PFSK-1 (cell line): ENCODE measurements at regions not wholly inside any gene's neighbourhood (a gene's known extent, or its start where the extent isn't known, plus 50 kb on each side); places are given as distances from the start of the nearest gene placed in this dataset.

Experiments
- FOXP2 ChIP-seq: optimal IDR thresholded peaks from 2 replicates; pipeline ENCODE3; 2011; ENCODE audit warnings: borderline replicate concordance, control low read depth, inconsistent platforms; ENCODE audit not compliant: insufficient read depth; ENCODE audit errors: extremely low read length, extremely low read depth
- POLR2AphosphoS5 ChIP-seq: IDR thresholded peaks from 2 replicates; pipeline ENCODE4 v1.6.1; 2012; ENCODE audit warnings: low read depth, mild to moderate bottlenecking, control low read depth, low read length, moderate library complexity
- SIN3A ChIP-seq: IDR thresholded peaks from 2 replicates; pipeline ENCODE4 v1.6.1; 2012; ENCODE audit warnings: mild to moderate bottlenecking, low read length, moderate library complexity, borderline replicate concordance; ENCODE audit not compliant: insufficient read depth
- TAF1 ChIP-seq: IDR thresholded peaks from 2 replicates; pipeline ENCODE4 v1.6.1; 2012; ENCODE audit warnings: low read length, control low read depth, borderline replicate concordance; ENCODE audit not compliant: insufficient read depth
- TF ChIP-seq, protein P1 (sequence below), 2 experiments: IDR thresholded peaks; 2 replicates each; pipeline versions ENCODE4 v1.6.1 to v1.8.0; 2011 to 2012; ENCODE audit warnings: low read depth in 2 of 2, low read length in 2 of 2, control low read depth in 1 of 2, inconsistent platforms in 1 of 2, mild to moderate bottlenecking in 1 of 2, moderate library complexity in 1 of 2; ENCODE audit not compliant: insufficient read depth in 1 of 2

GRCh38 chr19:13599681-13600080 lies 93.4 kb upstream of the CACNA1A start:
- TF ChIP-seq POLR2AphosphoS5 (no peak), SIN3A (no peak), TAF1 (no peak), FOXP2 (no peak)
- TF ChIP-seq, protein P1, sequence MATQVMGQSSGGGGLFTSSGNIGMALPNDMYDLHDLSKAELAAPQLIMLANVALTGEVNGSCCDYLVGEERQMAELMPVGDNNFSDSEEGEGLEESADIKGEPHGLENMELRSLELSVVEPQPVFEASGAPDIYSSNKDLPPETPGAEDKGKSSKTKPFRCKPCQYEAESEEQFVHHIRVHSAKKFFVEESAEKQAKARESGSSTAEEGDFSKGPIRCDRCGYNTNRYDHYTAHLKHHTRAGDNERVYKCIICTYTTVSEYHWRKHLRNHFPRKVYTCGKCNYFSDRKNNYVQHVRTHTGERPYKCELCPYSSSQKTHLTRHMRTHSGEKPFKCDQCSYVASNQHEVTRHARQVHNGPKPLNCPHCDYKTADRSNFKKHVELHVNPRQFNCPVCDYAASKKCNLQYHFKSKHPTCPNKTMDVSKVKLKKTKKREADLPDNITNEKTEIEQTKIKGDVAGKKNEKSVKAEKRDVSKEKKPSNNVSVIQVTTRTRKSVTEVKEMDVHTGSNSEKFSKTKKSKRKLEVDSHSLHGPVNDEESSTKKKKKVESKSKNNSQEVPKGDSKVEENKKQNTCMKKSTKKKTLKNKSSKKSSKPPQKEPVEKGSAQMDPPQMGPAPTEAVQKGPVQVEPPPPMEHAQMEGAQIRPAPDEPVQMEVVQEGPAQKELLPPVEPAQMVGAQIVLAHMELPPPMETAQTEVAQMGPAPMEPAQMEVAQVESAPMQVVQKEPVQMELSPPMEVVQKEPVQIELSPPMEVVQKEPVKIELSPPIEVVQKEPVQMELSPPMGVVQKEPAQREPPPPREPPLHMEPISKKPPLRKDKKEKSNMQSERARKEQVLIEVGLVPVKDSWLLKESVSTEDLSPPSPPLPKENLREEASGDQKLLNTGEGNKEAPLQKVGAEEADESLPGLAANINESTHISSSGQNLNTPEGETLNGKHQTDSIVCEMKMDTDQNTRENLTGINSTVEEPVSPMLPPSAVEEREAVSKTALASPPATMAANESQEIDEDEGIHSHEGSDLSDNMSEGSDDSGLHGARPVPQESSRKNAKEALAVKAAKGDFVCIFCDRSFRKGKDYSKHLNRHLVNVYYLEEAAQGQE (IDR thresholded peaks at IDR 0.05; ENCODE audit: insufficient read depth in 1 of 2, low read depth in 2 of 2, low read length in 2 of 2) = no peak
